RPMI7951 (cell line): ENCODE measurements at regions not wholly inside any gene's neighbourhood (a gene's known extent, or its start where the extent isn't known, plus 50 kb on each side); places are given as distances from the start of the nearest gene placed in this dataset.
"Not testable (repeated sequence)": the region's sequence is repeated elsewhere in the genome, so short reads cannot be mapped to it uniquely, and the experiment has no call there.

ENCODE experiments used
- DNase-seq: peaks from one replicate; pipeline ENCODE4 v3.0.0-alpha.2; 2012; ENCODE audit warnings: low read depth

DNA sequence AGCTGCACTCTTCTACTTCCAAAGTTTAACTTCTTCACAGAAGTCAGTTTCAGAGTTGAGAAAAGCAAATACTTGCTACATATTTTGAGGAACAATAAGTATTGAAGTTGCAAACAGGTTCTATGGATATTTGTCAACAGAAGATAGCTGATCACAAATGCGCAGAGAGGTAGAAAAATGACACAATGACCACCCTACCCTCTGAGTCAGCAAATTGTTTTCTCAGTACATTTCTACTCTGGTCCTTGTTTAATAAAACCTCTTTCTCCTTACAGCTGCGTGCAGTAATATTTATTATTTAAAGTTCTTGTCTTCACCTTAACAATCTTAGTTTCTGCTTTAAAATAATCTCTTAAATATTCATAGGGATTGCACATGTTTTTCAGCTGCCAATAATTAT, 855.1 kb upstream of the CTNND2 start:
- no peak for DNase-seq

DNA sequence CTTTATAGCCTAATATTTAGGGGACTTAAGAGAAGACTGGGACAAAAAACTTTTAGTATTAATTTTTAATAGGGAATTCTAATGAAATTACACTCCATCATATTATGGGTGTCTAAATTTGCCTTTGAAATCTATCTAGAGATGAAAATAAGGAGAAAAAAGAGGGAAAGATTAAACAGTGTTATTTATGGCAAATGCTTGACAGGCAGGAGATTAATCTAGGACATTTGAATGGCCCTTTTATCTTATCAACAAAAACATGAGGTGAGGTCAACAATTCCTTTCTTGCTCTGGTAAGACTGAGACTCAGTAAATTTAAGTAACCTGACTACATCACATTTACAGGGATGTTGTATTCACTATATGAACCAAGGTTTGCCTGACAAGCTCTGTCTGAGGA, 852.8 kb upstream of the CTNND2 start:
- no peak for DNase-seq

DNA sequence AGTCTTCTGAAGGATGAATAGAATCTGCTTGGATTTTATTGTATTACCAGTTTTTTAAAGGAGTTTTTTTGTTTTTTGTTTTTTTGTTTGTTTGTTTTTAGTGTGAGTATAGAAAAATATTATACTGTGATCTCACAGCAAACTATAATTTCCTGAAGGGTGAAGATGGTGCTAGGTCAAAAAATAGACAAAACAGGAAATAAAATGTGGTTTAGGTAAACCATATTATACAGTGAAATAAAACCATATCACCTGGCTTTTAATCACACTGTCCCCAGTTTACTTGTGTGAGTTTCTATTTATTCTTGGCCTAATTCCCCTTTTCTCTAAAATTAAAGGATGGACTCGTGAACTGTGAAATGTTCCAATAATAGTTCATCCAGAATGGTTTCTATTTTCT, 841.3 kb upstream of the CTNND2 start:
- DNase-seq = no peak

DNA sequence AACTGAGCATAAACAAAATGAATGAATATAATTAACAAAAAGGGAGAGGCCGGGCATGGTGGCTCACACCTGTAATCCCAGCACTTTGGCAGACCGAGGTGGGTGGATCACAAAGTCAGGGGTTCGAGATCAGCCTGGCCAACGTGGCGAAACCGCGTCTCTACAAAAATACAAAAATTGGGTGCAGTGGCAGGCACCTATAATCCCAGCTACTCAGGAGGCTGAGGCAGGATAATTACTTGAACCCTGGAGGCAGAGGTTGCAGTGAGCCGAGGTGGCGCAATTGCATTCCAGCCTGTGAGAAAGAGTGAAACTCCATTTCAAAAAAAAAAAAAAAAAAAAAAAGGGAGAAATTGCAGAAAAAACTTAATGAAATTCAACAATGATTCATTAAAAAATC, 839.3 kb upstream of the CTNND2 start:
- DNase-seq = no peak

DNA sequence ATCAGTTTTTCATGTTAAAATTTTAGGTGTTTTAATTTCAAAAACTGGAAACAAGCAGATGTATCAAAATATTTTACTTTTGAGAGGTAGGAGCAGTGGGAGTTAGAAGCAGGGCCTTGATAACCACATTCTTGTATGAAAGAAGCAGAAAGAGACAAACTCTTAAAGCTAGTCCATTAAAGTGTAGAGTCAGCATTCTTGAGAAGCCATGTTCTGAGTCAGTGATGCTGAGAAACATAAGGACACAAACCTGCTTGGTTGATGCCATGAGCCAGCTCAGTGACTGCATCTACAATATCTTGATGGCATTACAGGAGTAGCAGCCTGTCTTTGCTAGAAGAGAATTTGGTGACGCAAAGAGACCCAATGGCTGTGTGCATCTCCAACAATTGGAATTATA, 826.1 kb upstream of the CTNND2 start:
- DNase-seq = no peak

DNA sequence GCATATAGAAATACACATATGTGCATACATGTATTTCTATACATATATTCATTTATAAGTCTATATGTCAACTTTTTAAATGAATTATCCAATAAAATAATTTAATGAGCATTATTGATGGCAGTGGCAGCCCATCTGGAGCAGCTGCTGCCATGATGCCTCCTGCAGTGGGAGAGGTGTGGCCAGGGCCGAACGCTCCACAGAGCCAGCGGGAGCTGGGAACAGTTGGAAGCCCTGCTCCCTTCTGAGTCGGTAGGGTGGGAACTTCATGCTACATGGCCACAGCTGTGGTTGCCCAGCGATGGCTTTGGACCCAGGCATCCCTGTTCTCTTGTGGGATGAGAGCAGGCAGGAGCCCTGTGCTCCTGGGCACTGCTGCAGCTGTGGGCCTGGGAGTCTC, 812.4 kb upstream of the CTNND2 start:
- DNase-seq = no peak

DNA sequence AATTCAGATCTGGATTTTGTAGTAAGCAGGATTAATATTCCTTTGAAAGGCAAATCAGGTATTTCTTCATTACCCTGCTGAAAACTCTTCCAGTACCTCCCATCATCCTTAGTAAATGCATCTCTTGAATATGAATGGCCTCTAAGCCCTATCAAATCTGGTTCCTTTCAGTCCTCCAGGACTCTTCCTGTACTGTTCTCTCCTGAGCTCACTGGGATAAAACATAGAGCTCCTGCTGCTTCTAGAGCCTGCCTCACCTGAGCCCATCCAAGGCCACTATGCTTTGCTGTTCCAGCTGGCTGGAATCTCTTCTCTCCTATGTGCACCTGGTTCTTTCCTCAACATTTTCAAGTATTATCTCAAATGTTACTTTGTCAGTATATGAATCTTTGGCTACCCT, 803.3 kb upstream of the CTNND2 start:
- DNase-seq = no peak

DNA sequence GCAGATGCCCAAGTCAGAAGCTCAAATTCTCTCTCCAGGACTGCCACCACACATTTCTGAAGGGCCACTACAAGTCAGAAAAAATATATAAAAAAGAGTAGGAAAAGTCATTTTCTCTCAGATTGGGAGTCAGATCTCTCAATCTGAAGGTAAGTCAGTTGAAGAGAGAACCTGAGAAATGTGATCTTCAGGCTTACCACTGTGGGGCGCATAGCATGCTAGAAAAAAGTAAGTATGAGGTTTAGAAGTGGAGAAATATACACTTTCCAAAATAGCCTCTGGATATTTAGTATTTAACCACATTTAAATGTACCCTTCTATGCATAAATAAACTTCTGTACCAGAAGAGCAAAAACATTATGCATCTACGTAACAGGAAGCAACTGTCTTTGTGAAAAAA, 800.7 kb upstream of the CTNND2 start:
- DNase-seq = peak; percentile 7

DNA sequence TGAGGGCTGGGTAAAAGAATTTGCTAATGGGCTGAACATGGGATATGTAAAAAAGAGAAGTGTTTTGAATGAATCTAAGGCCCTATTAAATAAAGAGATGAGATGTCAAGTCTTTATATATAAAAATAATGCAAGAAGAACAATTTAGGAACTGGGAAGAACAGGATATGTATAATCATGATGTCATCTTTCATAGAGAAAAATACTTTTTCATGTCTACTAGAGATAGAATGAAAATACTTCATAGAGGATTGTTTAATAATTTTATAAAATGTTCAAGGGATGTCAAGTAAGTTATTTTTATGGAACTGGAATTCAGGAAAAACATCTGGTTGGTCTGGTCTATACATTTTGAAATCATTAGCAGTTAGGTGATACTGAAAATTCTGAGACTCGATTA, 799.0 kb upstream of the CTNND2 start:
- DNase-seq = no peak

DNA sequence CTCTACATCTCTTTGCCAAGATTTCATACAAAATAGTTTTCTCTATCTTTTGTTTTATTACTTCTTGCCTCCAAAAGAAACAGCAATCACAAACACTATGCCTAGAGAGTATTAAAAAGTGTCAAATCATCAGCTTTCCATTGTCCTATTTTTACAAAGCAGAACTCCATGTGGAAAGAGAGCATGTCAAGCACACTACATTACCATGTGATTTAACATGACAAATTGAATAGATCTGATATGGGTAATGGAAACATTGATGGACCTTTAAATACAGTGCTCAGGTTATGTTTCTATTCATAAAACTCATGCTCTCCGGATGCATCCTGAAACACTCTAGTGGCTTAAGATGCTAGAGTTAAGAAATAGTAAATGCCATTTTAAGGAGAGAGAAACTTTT, 791.4 kb upstream of the CTNND2 start:
- no peak for DNase-seq

DNA sequence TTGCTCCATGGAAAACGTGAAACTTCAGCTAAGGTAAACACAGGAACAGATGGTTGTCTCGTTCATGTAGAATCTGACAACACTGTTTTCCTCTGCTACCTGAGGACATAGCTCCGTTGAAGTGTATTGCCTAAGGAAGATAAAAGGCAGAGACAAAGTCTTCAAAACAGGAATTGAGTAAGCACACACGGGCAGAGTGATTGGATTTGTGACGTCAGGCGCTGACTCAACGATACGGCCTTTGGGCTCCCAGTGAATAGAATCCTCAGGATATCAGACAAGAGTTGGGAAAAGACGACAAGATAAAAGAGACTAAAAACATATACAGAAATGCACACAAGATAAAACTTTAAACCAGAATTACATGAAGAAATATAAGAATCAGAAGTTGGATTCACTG, 787.1 kb upstream of the CTNND2 start:
- DNase-seq = peak; percentile 18

DNA sequence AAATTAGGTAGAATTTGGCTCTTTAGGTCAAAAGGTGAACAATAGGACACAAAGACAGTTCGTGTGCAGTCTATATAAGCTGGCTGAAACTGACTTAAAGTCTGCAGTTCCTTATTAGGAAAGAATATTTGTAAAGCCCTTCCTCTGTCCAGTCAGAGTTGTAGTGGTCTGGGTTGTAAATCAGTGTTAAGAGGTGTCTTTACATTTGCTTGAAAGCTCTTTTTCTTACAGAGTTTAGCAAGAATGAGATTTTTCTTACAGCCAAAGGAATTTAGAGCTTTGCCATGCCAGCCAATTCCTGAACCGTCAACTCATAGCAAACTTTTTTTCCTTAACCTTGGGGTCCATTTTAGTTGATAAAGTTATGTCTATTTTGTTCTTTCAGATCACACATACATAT, 786.1 kb upstream of the CTNND2 start:
- DNase-seq = no peak

DNA sequence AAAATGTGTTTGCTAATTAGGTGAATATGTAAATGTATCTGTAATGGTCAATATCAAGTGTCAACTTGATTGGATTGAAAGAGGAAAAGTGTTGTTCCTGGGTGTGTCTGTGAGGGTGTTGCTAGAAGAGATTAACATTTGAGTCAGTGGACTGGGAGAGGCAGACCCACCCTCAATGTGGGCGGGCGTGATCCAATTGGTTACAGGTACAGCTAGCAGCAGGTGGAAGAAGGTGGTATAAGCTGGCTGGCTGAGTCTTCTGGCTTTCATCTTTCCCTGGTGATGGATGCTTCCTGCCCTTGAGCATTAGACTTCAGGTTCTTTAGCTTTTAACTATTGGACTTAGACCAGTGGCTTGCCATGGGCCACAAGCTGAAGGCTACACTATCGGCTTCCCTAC, 779.0 kb upstream of the CTNND2 start:
- DNase-seq = no peak

DNA sequence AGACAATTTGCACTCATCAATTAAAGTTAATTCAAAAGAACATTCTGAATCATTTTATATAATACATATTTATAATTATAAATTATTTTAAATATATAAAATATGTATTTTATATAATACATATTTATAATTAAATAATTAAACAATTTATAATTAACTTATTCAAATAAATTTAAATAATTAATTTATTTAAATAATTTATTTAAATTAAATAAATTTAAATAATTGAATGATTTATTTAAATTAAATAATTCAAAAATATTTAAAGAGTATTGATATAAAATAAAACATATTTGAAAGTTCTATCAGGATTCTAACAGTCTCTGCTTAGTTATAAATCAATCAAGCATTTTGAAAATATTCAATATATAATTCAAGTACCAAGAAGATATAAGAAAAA, 775.5 kb upstream of the CTNND2 start:
- no peak for DNase-seq

DNA sequence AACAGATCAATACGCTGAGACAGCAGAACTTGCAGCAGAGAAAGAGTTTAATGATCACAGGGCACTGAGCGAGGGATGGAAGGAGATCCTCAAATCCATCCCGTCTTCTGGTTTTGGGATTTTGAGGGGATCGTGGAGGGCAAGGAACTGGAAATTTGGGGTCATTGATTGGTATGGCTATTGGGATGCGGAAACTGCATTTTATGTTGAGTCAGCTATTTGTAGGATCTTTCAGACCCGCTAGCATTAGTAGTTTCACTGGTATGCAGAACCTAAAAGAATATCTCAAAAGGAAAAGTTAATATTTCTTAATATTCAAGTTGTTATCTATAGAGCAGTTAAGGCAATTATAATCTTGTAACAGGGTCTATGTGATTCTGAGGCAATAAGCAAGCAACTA, 771.7 kb upstream of the CTNND2 start:
- DNase-seq = no peak

DNA sequence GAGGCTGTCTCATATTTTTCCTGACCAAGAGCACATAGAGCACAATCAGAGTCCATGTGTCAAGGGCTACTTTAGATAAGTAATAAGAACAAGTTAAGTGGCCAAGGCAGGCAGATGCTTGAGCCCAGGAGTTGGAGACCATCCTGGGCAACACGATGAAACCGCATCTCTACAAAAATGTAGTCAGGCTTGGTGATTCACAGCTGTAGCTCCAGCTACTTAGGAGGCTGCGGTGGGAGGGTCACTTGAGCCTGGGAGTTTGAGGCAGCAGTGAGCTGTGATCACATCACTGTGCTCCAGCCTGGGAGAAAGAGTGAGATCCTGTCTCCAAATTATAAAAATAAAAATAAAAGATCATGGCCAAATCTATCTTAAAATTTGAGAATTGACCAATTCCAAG, 767.9 kb upstream of the CTNND2 start:
- no peak for DNase-seq

DNA sequence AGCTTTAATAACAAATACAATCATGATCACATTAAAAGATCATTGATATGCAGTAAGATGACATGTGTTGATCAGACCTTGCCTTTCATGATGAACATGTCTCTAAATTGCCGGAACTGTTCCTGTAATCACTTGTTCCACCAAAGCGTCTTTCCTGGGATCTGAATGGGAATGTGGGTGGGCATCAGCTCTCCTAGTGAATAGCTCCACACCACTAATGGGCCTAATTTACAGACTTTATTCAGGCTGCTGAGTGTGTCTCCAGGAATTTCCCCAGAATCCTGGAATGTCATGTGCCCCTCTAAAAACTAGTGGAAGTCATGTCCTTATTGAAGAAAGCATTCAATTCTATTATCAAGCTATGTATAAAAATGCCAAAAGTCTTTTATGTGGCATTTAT, 765.1 kb upstream of the CTNND2 start:
- DNase-seq = no peak

DNA sequence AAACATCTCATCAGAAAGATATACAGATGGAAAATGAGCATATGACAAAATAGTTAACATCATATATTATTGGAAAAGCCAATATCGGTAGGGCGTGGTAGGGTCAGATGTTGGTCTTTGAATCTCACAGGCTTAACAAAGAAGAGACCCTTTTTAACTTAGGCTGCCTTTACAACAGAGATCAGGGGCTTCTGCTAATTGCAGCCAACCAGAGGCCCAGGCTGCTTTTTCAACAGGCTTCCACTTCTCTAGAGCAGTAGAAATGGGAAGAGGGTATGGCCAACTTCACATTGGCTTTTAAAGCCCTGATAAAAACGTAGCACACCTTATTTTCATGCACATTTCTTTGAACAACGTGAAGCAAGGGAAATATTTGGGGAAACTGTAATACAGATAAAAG, 764.3 kb upstream of the CTNND2 start:
- DNase-seq = no peak

DNA sequence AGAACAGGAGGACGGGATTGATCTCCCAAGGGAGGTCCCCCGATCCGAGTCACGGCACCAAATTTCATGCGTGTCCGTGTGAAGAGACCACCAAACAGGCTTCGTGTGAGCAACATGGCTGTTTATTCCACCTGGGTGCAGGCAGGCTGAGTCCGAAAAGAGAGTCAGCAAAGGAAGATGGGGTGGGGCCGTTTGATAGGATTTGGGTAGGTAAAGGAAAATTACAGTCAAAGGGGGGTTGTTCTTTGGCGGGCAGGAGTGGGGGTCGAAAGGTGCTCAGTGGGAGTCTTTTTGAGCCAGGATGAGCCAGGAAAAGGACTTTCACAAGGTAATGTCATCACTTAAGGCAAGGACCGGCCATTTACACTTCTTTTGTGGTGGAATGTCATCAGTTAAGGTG, 763.6 kb upstream of the CTNND2 start:
- DNase-seq = not testable (repeated sequence)

DNA sequence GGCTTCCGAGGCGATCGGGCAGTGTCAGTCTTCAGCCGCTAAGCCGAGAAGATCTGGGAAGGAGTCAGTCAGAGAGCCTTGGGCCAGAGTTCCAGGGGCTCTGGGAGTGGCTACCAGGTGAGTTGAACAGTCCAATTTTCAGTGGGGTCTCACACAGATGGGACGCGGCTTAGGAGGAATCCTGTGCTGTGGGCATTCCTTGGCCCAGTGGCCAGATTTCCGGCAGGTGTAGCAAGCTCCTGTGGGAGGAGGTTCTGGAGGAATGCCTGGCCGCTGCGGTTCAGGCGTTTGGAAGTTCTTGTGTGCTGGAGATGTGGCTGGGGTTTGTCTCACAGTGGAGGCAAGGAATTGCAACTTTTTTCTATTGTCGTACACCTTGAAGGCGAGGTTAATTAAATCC, 761.5 kb upstream of the CTNND2 start:
- DNase-seq = not testable (repeated sequence)

DNA sequence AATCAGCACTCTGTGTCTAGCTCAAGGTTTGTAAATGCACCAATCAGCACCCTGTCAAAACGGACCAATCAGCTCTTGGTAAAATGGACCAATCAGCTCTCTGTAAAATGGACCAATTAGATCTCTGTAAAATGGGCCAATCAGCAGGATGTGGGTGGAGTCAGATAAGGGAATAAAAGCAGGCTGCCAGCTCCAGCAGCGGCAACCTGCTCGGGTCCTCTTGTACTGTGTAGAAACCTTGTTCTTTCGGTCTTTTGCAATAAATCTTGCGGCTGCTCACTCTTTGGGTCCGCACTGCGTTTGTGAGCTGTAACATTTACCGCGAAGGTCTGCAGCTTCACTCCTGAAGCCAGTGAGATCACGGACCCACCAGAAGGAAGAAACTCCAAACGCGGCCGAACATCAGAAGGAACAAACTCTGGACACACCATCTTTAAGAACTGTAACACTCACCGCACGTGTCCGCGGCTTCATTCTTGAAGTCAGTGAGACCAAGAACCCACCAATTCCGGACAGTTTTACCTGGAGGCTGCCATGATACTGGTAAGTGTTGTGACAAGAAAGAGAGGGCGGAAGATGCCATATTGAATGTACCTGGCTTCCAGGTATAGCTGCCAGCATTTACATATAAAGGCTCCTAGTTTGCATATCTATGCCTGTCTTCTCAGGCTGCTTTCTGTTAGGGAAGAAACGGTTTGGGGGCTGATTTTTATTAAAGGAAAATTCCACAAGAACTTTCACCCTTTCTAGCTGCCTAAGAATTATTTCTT, 758.5 kb upstream of the CTNND2 start:
- DNase-seq = no peak

DNA sequence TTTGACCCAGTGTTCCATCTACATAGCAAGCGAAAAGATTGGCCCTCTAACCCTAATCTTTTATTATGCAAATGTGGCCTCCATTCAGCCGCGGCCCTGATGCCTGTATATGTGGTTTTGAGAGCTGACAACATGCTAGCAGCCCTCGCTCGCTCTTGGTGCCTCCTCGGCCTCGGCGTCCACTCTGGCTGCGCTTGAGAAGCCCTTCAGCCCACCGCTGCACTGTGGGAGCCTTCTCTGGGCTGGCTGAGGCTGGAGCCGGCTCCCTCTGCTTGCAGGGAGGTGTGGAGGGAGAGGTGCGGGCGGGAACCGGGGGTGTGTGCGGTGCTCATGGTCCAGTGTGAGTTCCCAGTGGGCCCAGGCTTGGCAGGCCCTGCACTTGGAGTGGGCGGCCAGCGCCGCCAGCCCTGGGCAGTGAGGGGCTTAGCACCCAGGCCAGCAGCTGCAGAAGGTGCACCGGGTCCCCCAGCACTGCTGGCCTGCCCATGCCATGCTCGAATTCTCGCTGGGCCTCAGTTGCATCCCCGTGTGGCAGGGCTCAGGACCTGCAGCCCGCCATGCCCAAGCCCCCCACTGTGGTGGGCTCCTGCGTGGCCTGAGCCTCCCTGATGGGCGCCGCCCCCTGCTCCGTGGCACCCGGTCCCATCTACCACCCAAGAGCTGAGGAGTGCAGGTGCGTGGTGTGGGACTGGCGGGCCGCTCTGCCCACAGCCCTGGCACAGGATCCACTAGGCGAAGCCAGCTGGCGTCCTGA, 757.5 kb upstream of the CTNND2 start:
- DNase-seq = no peak

DNA sequence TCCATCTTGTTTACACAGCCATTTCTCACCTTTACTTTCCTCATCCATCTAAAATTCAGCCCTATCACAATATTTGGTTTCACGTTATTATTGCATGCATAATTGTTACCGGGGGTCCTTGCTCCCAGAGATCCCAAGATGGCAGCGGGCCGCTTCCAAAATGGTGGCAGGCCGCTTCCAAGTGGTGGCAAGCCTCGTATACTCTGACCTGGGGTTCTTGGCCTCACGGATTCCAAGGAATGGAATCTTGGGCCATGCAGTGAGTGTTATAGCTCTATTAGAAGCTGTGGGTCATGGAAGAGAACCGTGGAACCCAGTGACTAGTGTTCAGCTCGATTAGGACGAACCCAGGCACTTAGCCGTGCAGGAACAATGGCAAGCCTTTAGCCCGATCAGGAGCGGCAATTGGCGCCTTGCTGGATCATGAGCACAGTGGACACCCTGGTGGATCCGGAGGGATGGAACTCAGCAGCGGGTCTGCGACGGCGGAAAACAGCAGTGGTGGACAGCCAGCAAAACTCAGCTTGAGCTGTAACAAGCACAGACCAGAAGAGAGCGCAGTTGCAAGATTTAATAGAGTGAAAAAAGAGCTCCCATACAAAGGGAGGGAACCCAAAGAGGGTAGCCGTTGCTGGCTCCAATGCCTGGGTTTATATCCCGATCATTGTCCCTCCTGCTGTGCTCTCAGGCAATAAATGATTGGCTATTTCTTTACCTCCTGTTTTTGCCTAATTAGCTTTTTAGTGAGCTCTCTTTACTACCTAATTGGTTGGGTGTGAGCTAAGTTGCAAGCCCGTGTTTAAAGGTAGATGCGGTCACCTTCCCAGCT, 756.2 kb upstream of the CTNND2 start:
- not testable (repeated sequence) for DNase-seq
